ENCODE measurements at regions not wholly inside any gene's neighbourhood (a gene's known extent, or its start where the extent isn't known, plus 50 kb on each side); places are given as distances from the start of the nearest gene placed in this dataset.

GRCh38 chr16:85208181-85208580 lies 95.9 kb upstream of the CIBAR2 start:
- Histone ChIP-seq H3K4me3 (ENCODE audit: low read depth, low read length) (no peak overlapping the region), H3K9me3 (ENCODE audit: control insufficient read depth, insufficient read depth, low read length) (no peaks in the 10 kb centered on the region), H3K4me1 (ENCODE audit: control insufficient read depth, insufficient read depth, low read length) (peaks cover 55% of the 10 kb centered on the region), H3K27ac (ENCODE audit: low read depth, low read length) (no peak overlapping the region), H3K27me3 (ENCODE audit: control insufficient read depth, insufficient read depth, low read length) (no peaks in the 10 kb centered on the region), H3K36me3 (ENCODE audit: control insufficient read depth, insufficient read depth, low read length) (peaks cover 2% of the 10 kb centered on the region)
- no peak for DNase-seq (ENCODE audit: low read depth in 4 of 6, low spot score in 6 of 6)
- WGBS (ENCODE audit: insufficient coverage): 94% methylated on average over 17 of the region's 17 CpGs

- Histone ChIP-seq H3K36me3 (ENCODE audit: control insufficient read depth, insufficient read depth, low read length) (peaks cover 3% of the 10 kb centered on the region), H3K27ac (ENCODE audit: low read depth, low read length) (no peak overlapping the region), H3K4me1 (ENCODE audit: control insufficient read depth, insufficient read depth, low read length) (peaks cover 58% of the 10 kb centered on the region), H3K9me3 (ENCODE audit: control insufficient read depth, insufficient read depth, low read length) (no peaks in the 10 kb centered on the region), H3K4me3 (ENCODE audit: low read depth, low read length) (no peak overlapping the region), H3K27me3 (ENCODE audit: control insufficient read depth, insufficient read depth, low read length) (no peaks in the 10 kb centered on the region)
- 97% methylated on average over 35 of the region's 38 CpGs for WGBS (ENCODE audit: insufficient coverage)
- DNase-seq (ENCODE audit: low read depth in 4 of 6, low spot score in 6 of 6): no peak
These were observed 96.6 kb upstream of the CIBAR2 start for GRCh38 chr16:85208643-85209520.

GRCh38 chr16:85209526-85210121 lies 97.4 kb upstream of the CIBAR2 start:
- Histone ChIP-seq H3K4me3 (ENCODE audit: low read depth, low read length) (no peak overlapping the region), H3K27ac (ENCODE audit: low read depth, low read length) (no peak overlapping the region), H3K9me3 (ENCODE audit: control insufficient read depth, insufficient read depth, low read length) (no peaks in the 10 kb centered on the region), H3K27me3 (ENCODE audit: control insufficient read depth, insufficient read depth, low read length) (no peaks in the 10 kb centered on the region), H3K4me1 (ENCODE audit: control insufficient read depth, insufficient read depth, low read length) (peaks cover 65% of the 10 kb centered on the region), H3K36me3 (ENCODE audit: control insufficient read depth, insufficient read depth, low read length) (peaks cover 5% of the 10 kb centered on the region)
- no peak for DNase-seq (ENCODE audit: low read depth in 4 of 6, low spot score in 6 of 6)
- 75% methylated on average over 16 of the region's 17 CpGs for WGBS (ENCODE audit: insufficient coverage)

GRCh38 chr16:85210423-85211169 lies 98.3 kb upstream of the CIBAR2 start:
- Histone ChIP-seq H3K4me1 (ENCODE audit: control insufficient read depth, insufficient read depth, low read length) (peaks cover 67% of the 10 kb centered on the region), H3K27ac (ENCODE audit: low read depth, low read length) (no peak overlapping the region), H3K9me3 (ENCODE audit: control insufficient read depth, insufficient read depth, low read length) (no peaks in the 10 kb centered on the region), H3K4me3 (ENCODE audit: low read depth, low read length) (no peak overlapping the region), H3K27me3 (ENCODE audit: control insufficient read depth, insufficient read depth, low read length) (peaks cover under 1% of the 10 kb centered on the region), H3K36me3 (ENCODE audit: control insufficient read depth, insufficient read depth, low read length) (peaks cover 5% of the 10 kb centered on the region)
- no peak for DNase-seq (ENCODE audit: low read depth in 4 of 6, low spot score in 6 of 6)
- WGBS (ENCODE audit: insufficient coverage): 81% methylated on average over 6 of the region's 8 CpGs

- Histone ChIP-seq H3K27ac (ENCODE audit: low read depth, low read length) (no peak overlapping the region), H3K4me1 (ENCODE audit: control insufficient read depth, insufficient read depth, low read length) (peaks cover 63% of the 10 kb centered on the region), H3K36me3 (ENCODE audit: control insufficient read depth, insufficient read depth, low read length) (peaks cover 5% of the 10 kb centered on the region), H3K27me3 (ENCODE audit: control insufficient read depth, insufficient read depth, low read length) (peaks cover 4% of the 10 kb centered on the region), H3K4me3 (ENCODE audit: low read depth, low read length) (no peak overlapping the region), H3K9me3 (ENCODE audit: control insufficient read depth, insufficient read depth, low read length) (no peaks in the 10 kb centered on the region)
- WGBS (ENCODE audit: insufficient coverage): 88% methylated on average over 17 of the region's 17 CpGs
- no peak for DNase-seq (ENCODE audit: low read depth in 4 of 6, low spot score in 6 of 6)
These were observed 99.1 kb upstream of the CIBAR2 start for GRCh38 chr16:85211271-85211801.

- no peak for DNase-seq (ENCODE audit: low read depth in 4 of 6, low spot score in 6 of 6)
- WGBS (ENCODE audit: insufficient coverage): 80% methylated on average over 27 of the region's 28 CpGs
These were observed 101.8 kb upstream of the CIBAR2 start for GRCh38 chr16:85213926-85214675.

GRCh38 chr16:85215478-85216118 lies 103.3 kb upstream of the CIBAR2 start:
- no peak overlapping the region for H3K27ac ChIP-seq (ENCODE audit: low read depth, low read length)
- peaks cover 50% of the 10 kb centered on the region for H3K4me1 ChIP-seq (ENCODE audit: control insufficient read depth, insufficient read depth, low read length)
- DNase-seq (ENCODE audit: low read depth in 4 of 6, low spot score in 6 of 6): no peak
- peaks cover 2% of the 10 kb centered on the region for H3K36me3 ChIP-seq (ENCODE audit: control insufficient read depth, insufficient read depth, low read length)
- no peaks in the 10 kb centered on the region for H3K9me3 ChIP-seq (ENCODE audit: control insufficient read depth, insufficient read depth, low read length)
- WGBS (ENCODE audit: insufficient coverage): 62% methylated on average over 5 of the region's 8 CpGs
- peaks cover 6% of the 10 kb centered on the region for H3K27me3 ChIP-seq (ENCODE audit: control insufficient read depth, insufficient read depth, low read length)
- no peak overlapping the region for H3K4me3 ChIP-seq (ENCODE audit: low read depth, low read length)

More at GRCh38 chr16:85213926-85214675, 101.8 kb upstream of the CIBAR2 start:
- no peaks in the 10 kb centered on the region for H3K9me3 ChIP-seq (ENCODE audit: control insufficient read depth, insufficient read depth, low read length)
- H3K4me3 ChIP-seq (ENCODE audit: low read depth, low read length): no peak overlapping the region
- peaks cover 2% of the 10 kb centered on the region for H3K36me3 ChIP-seq (ENCODE audit: control insufficient read depth, insufficient read depth, low read length)
- H3K27ac ChIP-seq (ENCODE audit: low read depth, low read length): no peak overlapping the region
- peaks cover 6% of the 10 kb centered on the region for H3K27me3 ChIP-seq (ENCODE audit: control insufficient read depth, insufficient read depth, low read length)
- peaks cover 41% of the 10 kb centered on the region for H3K4me1 ChIP-seq (ENCODE audit: control insufficient read depth, insufficient read depth, low read length)

GRCh38 chr16:85216522-85217375 lies 104.5 kb upstream of the CIBAR2 start:
- Histone ChIP-seq H3K9me3 (ENCODE audit: control insufficient read depth, insufficient read depth, low read length) (no peaks in the 10 kb centered on the region), H3K36me3 (ENCODE audit: control insufficient read depth, insufficient read depth, low read length) (peaks cover 2% of the 10 kb centered on the region), H3K4me1 (ENCODE audit: control insufficient read depth, insufficient read depth, low read length) (peaks cover 55% of the 10 kb centered on the region), H3K27ac (ENCODE audit: low read depth, low read length) (no peak overlapping the region), H3K4me3 (ENCODE audit: low read depth, low read length) (no peak overlapping the region), H3K27me3 (ENCODE audit: control insufficient read depth, insufficient read depth, low read length) (peaks cover 6% of the 10 kb centered on the region)
- no peak for DNase-seq (ENCODE audit: low read depth in 4 of 6, low spot score in 6 of 6)
- whole genome bisulfite sequencing (ENCODE audit: insufficient coverage): 92% methylated on average over 16 of the region's 19 CpGs

Measured in spinal cord (tissue), 9 donors.